NB4 (cell line): ENCODE measurements at regions not wholly inside any gene's neighbourhood (a gene's known extent, or its start where the extent isn't known, plus 50 kb on each side); places are given as distances from the start of the nearest gene placed in this dataset.

Source experiments
- CTCF ChIP-seq: IDR thresholded peaks from one replicate; pipeline ENCODE4 v1.5.1; 2012; ENCODE audit warnings: low read depth, low read length
- POLR2A ChIP-seq: IDR thresholded peaks from 2 replicates; pipeline ENCODE4 v1.6.1; 2011; ENCODE audit warnings: mild to moderate bottlenecking; ENCODE audit not compliant: insufficient read length; ENCODE audit errors: extremely low read depth
- TF ChIP-seq, protein P1 (sequence below): IDR thresholded peaks from 2 replicates; pipeline ENCODE4 v1.6.1; 2011; ENCODE audit warnings: low read depth, low read length

DNA sequence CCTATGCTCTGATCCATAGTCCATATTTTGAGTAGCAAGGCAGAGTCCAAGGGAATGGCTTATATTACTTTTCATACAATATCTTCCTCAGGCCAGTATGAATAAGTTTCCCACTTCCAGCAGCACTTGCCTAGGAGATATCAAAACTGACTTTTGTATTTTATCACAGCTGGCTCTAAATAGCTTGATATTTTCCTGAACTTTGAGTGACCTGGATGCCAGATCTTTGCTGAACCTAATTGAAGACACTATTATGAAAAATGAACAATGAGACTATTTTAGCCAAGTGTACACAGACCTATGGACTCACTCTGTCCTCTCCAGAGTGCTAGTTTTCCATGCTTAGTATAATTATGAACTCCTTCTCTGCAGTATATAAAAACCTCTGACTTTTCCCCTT, 475.6 kb upstream of the PTGER4 start:
- TF ChIP-seq, protein P1, sequence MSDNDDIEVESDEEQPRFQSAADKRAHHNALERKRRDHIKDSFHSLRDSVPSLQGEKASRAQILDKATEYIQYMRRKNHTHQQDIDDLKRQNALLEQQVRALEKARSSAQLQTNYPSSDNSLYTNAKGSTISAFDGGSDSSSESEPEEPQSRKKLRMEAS = no peak
- TF ChIP-seq POLR2A (no peak), CTCF (no peak)
